Common myeloid progenitor, CD34-positive (primary cell): ENCODE measurements at regions not wholly inside any gene's neighbourhood (a gene's known extent, or its start where the extent isn't known, plus 50 kb on each side); places are given as distances from the start of the nearest gene placed in this dataset.
"Not testable (repeated sequence)": the region's sequence is repeated elsewhere in the genome, so short reads cannot be mapped to it uniquely, and the experiment has no call there.

ENCODE experiments used
- CTCF ChIA-PET: fragments of 350-600 bp; sonication (Branson Sonifier 250); formaldehyde crosslinking; loops from one replicate; lab custom pipeline; 2021; ENCODE audit warnings: antibody characterized with exemption; lab: Charles Lee
- POLR2A ChIA-PET: fragments of 350-600 bp; sonication (Branson Sonifier 250); formaldehyde crosslinking; loops from one replicate; lab custom pipeline; 2021; ENCODE audit warnings: antibody characterized with exemption; lab: Charles Lee
- DNase-seq, 3 donors: peaks; one replicate each; pipeline versions ENCODE4 v3.0.0 to v3.0.0-alpha.2; 2013
- H3K27ac ChIP-seq, 2 experiments: 1 replicate in 1 of 2; 2 replicates in 1 of 2; pipeline ENCODE4 v1.7.0; 2013; ENCODE audit warnings: inconsistent platforms in 2 of 2, low read length in 2 of 2, mild to moderate bottlenecking in 2 of 2, low read depth in 1 of 2, moderate library complexity in 1 of 2; ENCODE audit not compliant: severe bottlenecking in 2 of 2, insufficient read depth in 1 of 2, poor library complexity in 1 of 2
- H3K27me3 ChIP-seq, 5 experiments: replicated peaks in 2 of 5; 1 replicate in 3 of 5; 2 replicates in 2 of 5; pipeline versions ENCODE4 v1.6.1 to v1.7.0; 2013; ENCODE audit warnings: low read length in 4 of 5, mild to moderate bottlenecking in 2 of 5, moderate library complexity in 2 of 5, inconsistent platforms in 1 of 5; ENCODE audit not compliant: insufficient read depth in 5 of 5, control insufficient read depth in 4 of 5
- H3K36me3 ChIP-seq, 4 experiments: 1 replicate in 2 of 4; 2 replicates in 2 of 4; pipeline versions ENCODE4 v1.6.1 to v1.7.0; 2013; ENCODE audit warnings: low read length in 3 of 4, control low read depth in 1 of 4, mild to moderate bottlenecking in 1 of 4; ENCODE audit not compliant: control insufficient read depth in 4 of 4, insufficient read depth in 4 of 4
- H3K4me1 ChIP-seq, 4 experiments: 1 replicate in 3 of 4; 2 replicates in 1 of 4; pipeline versions ENCODE4 v1.6.1 to v1.7.1; 2013; ENCODE audit warnings: low read length in 3 of 4, mild to moderate bottlenecking in 3 of 4, control low read depth in 1 of 4, inconsistent platforms in 1 of 4, moderate library complexity in 1 of 4; ENCODE audit not compliant: control insufficient read depth in 4 of 4, insufficient read depth in 4 of 4; ENCODE audit errors: control extremely low read depth in 1 of 4
- H3K4me3 ChIP-seq, 7 experiments: 1 replicate in 4 of 7; 2 replicates in 3 of 7; pipeline versions ENCODE4 v1.5.1 to v1.7.0; 2013; ENCODE audit warnings: mild to moderate bottlenecking in 7 of 7, low read length in 6 of 7, moderate library complexity in 6 of 7, inconsistent platforms in 2 of 7, low read depth in 2 of 7, control low read depth in 1 of 7; ENCODE audit not compliant: insufficient read depth in 4 of 7, control insufficient read depth in 1 of 7; ENCODE audit errors: extremely low read depth in 1 of 7
- H3K9me3 ChIP-seq, 5 experiments: 1 replicate in 4 of 5; 2 replicates in 1 of 5; pipeline versions ENCODE4 v1.6.1 to v1.7.1; 2013; ENCODE audit warnings: low read length in 4 of 5, mild to moderate bottlenecking in 2 of 5, inconsistent platforms in 1 of 5, low read depth in 1 of 5, moderate library complexity in 1 of 5; ENCODE audit not compliant: control insufficient read depth in 4 of 5, insufficient read depth in 2 of 5; ENCODE audit errors: control extremely low read depth in 1 of 5
- WGBS: methylation state at CpG from one replicate; pipeline ENCODE4 v1.1.5; 2013; ENCODE audit not compliant: insufficient coverage; 5-methylcytosine and 5-hydroxymethylcytosine counted together

GRCh38 chr5:108558142-108558541, 176.2 kb upstream of the FBXL17 start:
- CTCF ChIA-PET: interaction anchor here (0.5 kb wide), 1 partner anchor 343 kb away, joined by 3 read pairs; no protein-coding TSS in a partner anchor
- H3K9me3 ChIP-seq, H3K36me3 ChIP-seq, DNase-seq, H3K27ac ChIP-seq, H3K4me1 ChIP-seq, H3K4me3 ChIP-seq, H3K27me3 ChIP-seq, POLR2A ChIA-PET: not testable (repeated sequence)
- 100% methylated on average over 2 of the region's 5 CpGs for WGBS

- CTCF ChIA-PET: interaction anchor here (0.5 kb wide), 1 partner anchor 344 kb away, joined by 3 read pairs; no protein-coding TSS in a partner anchor
- Histone ChIP-seq H3K27me3 (no peaks in the 10 kb centered on the region), H3K9me3 (no peaks in the 10 kb centered on the region), H3K36me3 (no peaks in the 10 kb centered on the region), H3K27ac (no peak overlapping the region), H3K4me1 (no peaks in the 10 kb centered on the region), H3K4me3 (no peak overlapping the region)
- POLR2A ChIA-PET: no interaction called here
- no peak for DNase-seq
- 100% methylated on average over 2 of the region's 2 CpGs for WGBS
Measured at GRCh38 chr5:108557686-108558085, 175.8 kb upstream of the FBXL17 start.

- Histone ChIP-seq H3K36me3 (no peaks in the 10 kb centered on the region), H3K9me3 (no peaks in the 10 kb centered on the region), H3K4me3 (no peak overlapping the region), H3K27me3 (no peaks in the 10 kb centered on the region), H3K4me1 (no peaks in the 10 kb centered on the region), H3K27ac (no peak overlapping the region)
- ChIA-PET POLR2A (no interaction called here), CTCF (no interaction called here)
- WGBS: 97% methylated on average over 3 of the region's 5 CpGs
- no peak for DNase-seq
Measured at GRCh38 chr5:108556441-108557145, 174.7 kb upstream of the FBXL17 start.

GRCh38 chr5:108548684-108549596, 167.0 kb upstream of the FBXL17 start:
- ChIA-PET POLR2A (no interaction called here), CTCF (no interaction called here)
- peaks cover 0 to 2% (median 0%) of the 10 kb centered on the region in 5 experiments for H3K27me3 ChIP-seq
- no peak overlapping the region for H3K4me3 ChIP-seq
- H3K36me3 ChIP-seq: no peaks in the 10 kb centered on the region
- H3K27ac ChIP-seq: no peak overlapping the region
- no peaks in the 10 kb centered on the region for H3K4me1 ChIP-seq
- no peaks in the 10 kb centered on the region for H3K9me3 ChIP-seq
- peak in 2 of 3 donors; percentile 6 to 33 for DNase-seq
- 84% methylated on average over 7 of the region's 10 CpGs for WGBS

- no peak for DNase-seq
- Histone ChIP-seq H3K4me1 (no peaks in the 10 kb centered on the region), H3K4me3 (no peak overlapping the region), H3K27me3 (peaks cover 0 to 2% (median 0%) of the 10 kb centered on the region in 5 experiments), H3K36me3 (no peaks in the 10 kb centered on the region), H3K9me3 (no peaks in the 10 kb centered on the region), H3K27ac (no peak overlapping the region)
- CTCF ChIA-PET: no interaction called here
- 75% methylated on average over 4 of the region's 6 CpGs for WGBS
- POLR2A ChIA-PET: no interaction called here
Measured at GRCh38 chr5:108546939-108547338, 165.0 kb upstream of the FBXL17 start.

GRCh38 chr5:108545301-108545700, 163.4 kb upstream of the FBXL17 start:
- Histone ChIP-seq H3K4me1 (no peaks in the 10 kb centered on the region), H3K9me3 (no peaks in the 10 kb centered on the region), H3K36me3 (no peaks in the 10 kb centered on the region), H3K27me3 (peaks cover 0 to 2% (median 0%) of the 10 kb centered on the region in 5 experiments), H3K27ac (no peak overlapping the region), H3K4me3 (no peak overlapping the region)
- ChIA-PET CTCF (no interaction called here), POLR2A (no interaction called here)
- WGBS: 0% methylated on average over 1 of the region's 1 CpG
- no peak for DNase-seq

GRCh38 chr5:108543486-108543885, 161.6 kb upstream of the FBXL17 start:
- no peak overlapping the region for H3K27ac ChIP-seq
- whole genome bisulfite sequencing: 100% methylated on average over 1 of the region's 1 CpG
- H3K36me3 ChIP-seq: no peaks in the 10 kb centered on the region
- DNase-seq: no peak
- POLR2A ChIA-PET: no interaction called here
- no peaks in the 10 kb centered on the region for H3K9me3 ChIP-seq
- H3K27me3 ChIP-seq: peaks cover 0 to 2% (median 0%) of the 10 kb centered on the region in 5 experiments
- no peaks in the 10 kb centered on the region for H3K4me1 ChIP-seq
- H3K4me3 ChIP-seq: no peak overlapping the region
- CTCF ChIA-PET: no interaction called here
